Large intestine (tissue), 3 donors: ENCODE measurements at regions not wholly inside any gene's neighbourhood (a gene's known extent, or its start where the extent isn't known, plus 50 kb on each side); places are given as distances from the start of the nearest gene placed in this dataset.
A peak's percentile ranks its signal among the peaks of the same experiment; 100 is the strongest.

Source experiments
- DNase-seq, 2 donors: peaks; one replicate each; pipeline versions ENCODE4 v3.0.0 to v3.0.0-alpha.2; 2013
- H3K27ac ChIP-seq: one replicate; pipeline ENCODE4 v1.5.1; 2013; ENCODE audit warnings: low read length
- H3K27me3 ChIP-seq: 2 replicates; pipeline ENCODE4 v1.6.1; 2013; ENCODE audit warnings: low read length; ENCODE audit not compliant: control insufficient read depth, insufficient read depth
- H3K36me3 ChIP-seq: 2 replicates; pipeline ENCODE4 v1.6.1; 2013; ENCODE audit warnings: low read length; ENCODE audit not compliant: control insufficient read depth, insufficient read depth
- H3K4me1 ChIP-seq: one replicate; pipeline ENCODE4 v1.6.1; 2013; ENCODE audit warnings: low read length; ENCODE audit not compliant: control insufficient read depth, insufficient read depth
- H3K4me3 ChIP-seq: one replicate; pipeline ENCODE4 v1.5.1; 2013; ENCODE audit warnings: low read length
- H3K9me3 ChIP-seq: one replicate; pipeline ENCODE4 v1.6.1; 2013; ENCODE audit warnings: mild to moderate bottlenecking, low read depth, low read length, moderate library complexity; ENCODE audit not compliant: control insufficient read depth
- WGBS: methylation state at CpG from one replicate; pipeline ENCODE4 v1.1.5; 2013; ENCODE audit warnings: low lambda C conversion rate; ENCODE audit not compliant: insufficient coverage; 5-methylcytosine and 5-hydroxymethylcytosine counted together

GRCh38 chr14:61132894-61133293 lies 148.2 kb downstream of the TMEM30B start:
- Histone ChIP-seq H3K4me3 (no peak overlapping the region), H3K27me3 (no peaks in the 10 kb centered on the region), H3K9me3 (no peaks in the 10 kb centered on the region), H3K36me3 (no peaks in the 10 kb centered on the region), H3K27ac (no peak overlapping the region), H3K4me1 (no peaks in the 10 kb centered on the region)
- WGBS: 80% methylated on average over 1 of the region's 6 CpGs
- DNase-seq: no peak

GRCh38 chr14:61132336-61132735 lies 148.8 kb downstream of the TMEM30B start:
- Histone ChIP-seq H3K27me3 (no peaks in the 10 kb centered on the region), H3K4me3 (no peak overlapping the region), H3K27ac (no peak overlapping the region), H3K9me3 (no peaks in the 10 kb centered on the region), H3K36me3 (no peaks in the 10 kb centered on the region), H3K4me1 (no peaks in the 10 kb centered on the region)
- DNase-seq: no peak
- no CpG with 5 or more reads among the region's 3 CpGs for WGBS

- no CpG with 5 or more reads among the region's 10 CpGs for WGBS
- Histone ChIP-seq H3K27me3 (peaks cover 2% of the 10 kb centered on the region), H3K4me1 (no peaks in the 10 kb centered on the region), H3K9me3 (no peaks in the 10 kb centered on the region), H3K36me3 (no peaks in the 10 kb centered on the region), H3K4me3 (no peak overlapping the region), H3K27ac (no peak overlapping the region)
- DNase-seq: no peak
Observed at GRCh38 chr14:61130512-61131260, 149.6 kb downstream of the SLC38A6 start.

GRCh38 chr14:61129168-61129745 lies 148.2 kb downstream of the SLC38A6 start:
- Histone ChIP-seq H3K4me1 (no peaks in the 10 kb centered on the region), H3K4me3 (no peak overlapping the region), H3K27ac (no peak overlapping the region), H3K36me3 (no peaks in the 10 kb centered on the region), H3K9me3 (no peaks in the 10 kb centered on the region), H3K27me3 (peaks cover 5% of the 10 kb centered on the region)
- DNase-seq: no peak
- WGBS: 90% methylated on average over 2 of the region's 4 CpGs

GRCh38 chr14:61128382-61129167 lies 147.5 kb downstream of the SLC38A6 start:
- WGBS: 88% methylated on average over 1 of the region's 6 CpGs
- no peaks in the 10 kb centered on the region for H3K36me3 ChIP-seq
- no peaks in the 10 kb centered on the region for H3K4me1 ChIP-seq
- no peak overlapping the region for H3K4me3 ChIP-seq
- no peak for DNase-seq
- no peak overlapping the region for H3K27ac ChIP-seq
- H3K9me3 ChIP-seq: no peaks in the 10 kb centered on the region
- peaks cover 5% of the 10 kb centered on the region for H3K27me3 ChIP-seq

GRCh38 chr14:61126603-61127498 lies 145.8 kb downstream of the SLC38A6 start:
- Histone ChIP-seq H3K9me3 (no peaks in the 10 kb centered on the region), H3K4me3 (no peak overlapping the region), H3K4me1 (no peaks in the 10 kb centered on the region), H3K27ac (no peak overlapping the region), H3K36me3 (no peaks in the 10 kb centered on the region), H3K27me3 (peaks cover 5% of the 10 kb centered on the region)
- DNase-seq: no peak
- 100% methylated on average over 1 of the region's 4 CpGs for WGBS

- Histone ChIP-seq H3K27ac (peak overlapping the region; percentile 45), H3K36me3 (no peaks in the 10 kb centered on the region), H3K9me3 (no peaks in the 10 kb centered on the region), H3K4me3 (no peak overlapping the region), H3K4me1 (no peaks in the 10 kb centered on the region), H3K27me3 (peaks cover 5% of the 10 kb centered on the region)
- WGBS: no CpG with 5 or more reads among the region's 10 CpGs
- no peak for DNase-seq
Observed at GRCh38 chr14:61125867-61126572, 145.0 kb downstream of the SLC38A6 start.

GRCh38 chr14:61125041-61125866 lies 144.2 kb downstream of the SLC38A6 start:
- Histone ChIP-seq H3K9me3 (no peaks in the 10 kb centered on the region), H3K36me3 (no peaks in the 10 kb centered on the region), H3K27ac (peak overlapping the region; percentile 45), H3K4me1 (no peaks in the 10 kb centered on the region), H3K27me3 (peaks cover 5% of the 10 kb centered on the region), H3K4me3 (no peak overlapping the region)
- no peak for DNase-seq
- 92% methylated on average over 2 of the region's 10 CpGs for WGBS

- WGBS: 80% methylated on average over 1 of the region's 3 CpGs
- H3K27ac ChIP-seq: no peak overlapping the region
Observed at GRCh38 chr14:61122862-61123261, 141.8 kb downstream of the SLC38A6 start.

More at GRCh38 chr14:61122862-61123261, 141.8 kb downstream of the SLC38A6 start:
- Histone ChIP-seq H3K36me3 (no peaks in the 10 kb centered on the region), H3K4me3 (no peak overlapping the region), H3K27me3 (peaks cover 5% of the 10 kb centered on the region), H3K4me1 (no peaks in the 10 kb centered on the region), H3K9me3 (no peaks in the 10 kb centered on the region)
- no peak for DNase-seq
